NCI-H2196 (cell line): ENCODE measurements at regions not wholly inside any gene's neighbourhood (a gene's known extent, or its start where the extent isn't known, plus 50 kb on each side); places are given as distances from the start of the nearest gene placed in this dataset.

Experiments used
- DNase-seq: peaks from one replicate; lab custom pipeline; 2025; ENCODE audit not compliant: unreplicated experiment; lab: John Stamatoyannopoulos, UW

DNA sequence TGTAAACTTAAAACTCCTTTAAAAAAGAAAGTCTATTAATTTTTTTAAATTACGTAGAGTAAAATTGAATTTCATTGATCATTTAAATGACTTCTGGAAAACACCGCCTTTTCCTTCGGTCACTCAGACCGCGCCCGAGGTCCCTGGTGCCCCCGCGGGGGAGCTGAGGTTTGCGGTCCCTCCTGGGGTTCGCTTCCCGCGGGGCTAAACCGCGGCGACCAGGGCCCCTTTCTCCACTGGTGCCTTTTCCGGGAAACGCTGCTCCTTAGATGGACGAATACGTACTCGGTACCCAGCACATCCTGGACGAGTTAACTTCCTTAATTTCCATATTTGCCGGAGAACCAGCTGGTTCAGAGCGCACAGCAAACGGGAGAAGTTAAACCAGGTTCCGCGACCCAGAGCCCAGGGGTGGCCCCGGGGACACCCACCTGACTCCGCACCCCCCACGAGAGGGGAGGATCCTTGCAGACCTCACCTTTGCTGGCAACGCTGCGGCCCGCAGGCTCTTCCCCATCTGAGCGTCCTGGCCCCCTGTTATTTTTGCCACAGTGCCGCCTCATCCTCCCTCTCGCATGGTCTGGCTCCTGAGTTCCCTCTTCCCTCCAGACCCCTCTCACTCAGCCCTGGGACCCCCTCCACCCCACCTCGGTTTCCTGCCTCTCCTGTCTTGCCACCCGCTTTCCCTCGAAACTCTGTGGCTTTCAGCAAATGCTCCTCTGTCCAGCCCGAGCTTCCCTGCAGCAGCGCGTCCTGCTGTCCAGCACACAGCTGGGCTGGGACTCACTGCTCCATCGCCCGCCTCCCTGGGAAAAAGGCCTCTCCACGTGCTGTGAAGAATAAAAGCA, 420.0 kb upstream of the MYT1L start:
- DNase-seq, result no peak

GRCh38 chr2:2749206-2749598, 418.1 kb upstream of the MYT1L start:
- no peak for DNase-seq

DNA sequence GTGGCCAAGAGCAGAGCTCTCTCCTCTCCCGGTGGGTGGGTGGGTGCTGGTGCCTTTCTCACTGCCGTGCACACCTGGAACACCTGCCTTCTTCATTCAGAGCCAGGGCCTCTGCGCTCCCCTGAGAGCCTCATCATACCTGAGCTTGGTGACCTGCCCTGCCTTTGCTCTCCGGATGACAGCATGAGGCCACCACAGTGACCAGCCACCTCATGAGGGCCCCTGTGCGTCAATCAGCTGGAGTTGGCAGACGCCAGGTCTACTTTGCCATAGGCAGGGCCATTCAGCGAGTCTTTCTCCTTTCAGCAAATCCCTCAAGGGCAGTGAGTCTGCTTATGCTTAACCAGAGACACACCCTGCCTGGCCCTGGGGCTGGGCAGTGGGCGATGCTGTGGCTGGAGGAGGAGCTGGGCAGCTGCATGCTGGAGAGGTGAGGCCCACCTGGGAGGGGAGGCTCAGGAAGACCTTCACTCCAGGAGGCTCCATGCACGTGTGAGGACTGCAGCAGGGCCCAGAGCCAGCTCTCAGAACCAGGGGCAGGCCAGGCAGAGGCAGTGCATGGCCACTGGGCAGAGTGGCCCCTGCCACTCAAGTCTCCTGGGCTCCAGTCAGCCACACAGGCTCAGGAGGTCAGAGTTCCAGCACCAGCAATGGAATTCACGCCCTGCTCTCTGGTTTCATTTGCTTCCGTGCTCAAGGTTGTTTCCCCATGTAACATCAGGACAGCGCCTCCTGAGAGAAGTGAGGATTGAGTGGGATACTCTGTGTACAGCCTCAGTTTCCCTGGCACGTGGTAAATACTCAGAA, 417.5 kb upstream of the MYT1L start:
- DNase-seq, result no peak

DNA sequence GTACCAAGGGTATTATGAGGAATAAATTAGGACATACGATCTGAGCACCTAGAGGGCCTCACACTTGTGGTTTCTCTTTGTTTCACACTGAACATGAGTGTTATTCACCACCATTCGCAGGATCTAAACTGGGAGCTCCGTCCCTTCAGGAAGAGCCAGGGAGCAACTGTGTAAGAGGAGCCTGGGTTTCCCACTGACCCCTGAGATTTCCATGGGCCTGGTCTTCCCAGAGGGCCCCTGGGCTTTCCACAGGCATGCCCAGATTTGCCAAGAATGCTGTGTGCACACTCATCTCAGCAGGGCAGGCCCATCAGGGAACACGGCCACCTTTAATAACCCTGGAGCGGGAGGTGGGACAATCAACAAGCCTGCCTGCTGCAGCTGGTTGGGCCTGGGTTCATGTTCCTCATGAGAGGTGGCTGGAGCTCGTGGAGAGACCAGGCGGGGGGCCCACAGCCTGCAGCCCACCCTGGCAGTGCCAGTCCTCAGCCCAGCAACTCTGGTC, 416.8 kb upstream of the MYT1L start:
- DNase-seq, result no peak

DNA sequence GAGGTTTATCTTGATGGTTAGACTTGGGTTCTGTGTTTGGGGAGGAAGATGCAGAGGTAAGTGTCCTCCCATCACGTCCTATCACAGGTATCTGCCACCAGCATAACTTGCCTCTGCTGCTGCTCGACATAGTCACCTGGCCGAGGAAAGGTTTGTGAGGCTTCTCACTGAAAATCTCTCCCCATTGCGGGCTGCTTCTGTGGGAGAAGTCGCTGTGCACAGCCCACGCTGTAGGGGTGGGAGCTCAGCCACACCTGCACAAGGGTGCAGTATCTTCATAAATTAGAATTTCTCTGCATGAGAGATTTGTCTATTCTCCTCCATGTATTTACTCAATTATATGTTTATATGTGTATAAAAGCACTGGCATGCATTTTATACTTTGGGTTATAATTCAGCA, 415.7 kb upstream of the MYT1L start:
- no peak for DNase-seq

- DNase-seq, result no peak
Observed at GRCh38 chr2:2744958-2745715, 414.1 kb upstream of the MYT1L start.

DNA sequence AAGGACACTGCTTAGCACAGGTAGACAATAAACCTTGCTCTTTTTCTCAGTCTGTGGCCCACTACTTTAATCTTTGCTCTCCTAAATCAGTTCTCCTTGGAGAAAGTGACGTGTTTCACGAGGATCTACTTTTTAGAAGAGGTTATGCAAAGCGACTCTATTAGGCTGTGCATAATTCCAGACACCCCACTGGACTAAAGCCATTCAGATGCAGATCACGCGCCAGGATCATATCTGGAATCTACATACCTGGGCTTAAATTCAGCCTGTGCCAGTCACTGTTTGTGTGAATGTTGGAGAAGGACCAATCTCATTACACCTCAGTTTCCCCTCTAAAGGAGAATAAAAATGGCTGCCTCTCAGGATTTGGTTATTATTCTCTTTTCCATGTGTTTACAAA, 413.0 kb upstream of the MYT1L start:
- DNase-seq, result no peak

- DNase-seq, result peak; percentile 81
Observed at GRCh38 chr2:2743164-2743571, 412.1 kb upstream of the MYT1L start.

DNA sequence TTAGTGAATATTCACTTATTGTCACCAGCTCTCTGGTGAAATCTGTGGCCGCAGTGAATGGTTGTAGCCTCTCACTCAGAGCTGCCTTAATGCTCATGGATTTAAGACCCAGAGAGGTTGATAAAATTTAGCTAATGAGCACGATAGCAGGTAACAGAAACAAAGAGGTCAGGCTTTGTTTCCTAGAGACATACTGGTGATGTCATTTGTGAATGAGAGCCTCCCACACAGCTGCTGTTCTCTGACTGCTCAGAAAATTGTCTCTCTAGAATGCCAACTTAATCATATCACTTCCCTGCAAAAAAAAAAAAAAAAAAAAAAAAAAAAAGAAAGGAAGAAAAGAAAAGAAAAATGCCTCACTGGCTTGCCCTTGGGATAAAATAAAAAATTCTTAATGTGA, 411.7 kb upstream of the MYT1L start:
- DNase-seq, result peak; percentile 57

GRCh38 chr2:2740238-2740775, 409.2 kb upstream of the MYT1L start:
- DNase-seq, result no peak

GRCh38 chr2:2739231-2739795, 408.2 kb upstream of the MYT1L start:
- no peak for DNase-seq

DNA sequence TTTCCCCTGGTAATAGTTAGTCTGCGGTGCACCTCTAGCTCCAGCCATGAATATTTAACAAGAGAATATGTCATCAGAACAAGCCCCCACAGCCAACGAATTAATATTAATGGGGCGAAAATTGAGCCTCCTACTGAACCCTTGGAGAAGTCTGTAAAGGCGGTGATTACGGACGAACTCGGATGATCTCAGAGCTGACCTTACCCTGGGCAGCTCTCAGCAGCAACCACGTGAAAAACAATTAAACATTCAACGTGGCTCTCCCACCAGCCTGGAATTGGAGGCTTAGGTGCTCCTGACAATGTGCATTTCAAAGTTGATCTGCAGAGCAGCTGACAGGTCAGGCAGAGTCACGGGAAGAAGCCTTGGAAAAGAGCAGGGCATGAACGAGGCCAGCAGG, 407.6 kb upstream of the MYT1L start:
- no peak for DNase-seq

- DNase-seq, result no peak
Observed at GRCh38 chr2:2738276-2738675, 407.2 kb upstream of the MYT1L start.

DNA sequence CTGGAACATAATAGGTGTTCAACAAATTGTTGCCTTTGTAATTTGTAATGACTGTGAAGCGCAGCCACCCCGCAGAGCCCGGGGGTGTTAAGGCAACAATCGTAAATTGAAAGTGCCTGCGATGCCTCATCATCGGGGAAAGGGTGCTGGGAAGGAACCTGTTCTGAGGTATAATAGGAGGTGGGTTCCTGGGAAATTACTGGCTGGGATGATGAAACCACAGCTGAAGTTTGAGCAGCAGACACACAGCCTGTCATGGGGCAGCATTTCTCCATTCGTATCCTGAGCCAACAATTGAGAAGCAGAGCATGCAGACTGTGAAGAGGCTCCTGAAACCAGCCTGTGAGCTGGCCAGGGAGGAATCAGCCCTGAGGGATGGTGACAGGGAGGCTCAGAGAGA, 404.0 kb upstream of the MYT1L start:
- DNase-seq, result no peak

DNA sequence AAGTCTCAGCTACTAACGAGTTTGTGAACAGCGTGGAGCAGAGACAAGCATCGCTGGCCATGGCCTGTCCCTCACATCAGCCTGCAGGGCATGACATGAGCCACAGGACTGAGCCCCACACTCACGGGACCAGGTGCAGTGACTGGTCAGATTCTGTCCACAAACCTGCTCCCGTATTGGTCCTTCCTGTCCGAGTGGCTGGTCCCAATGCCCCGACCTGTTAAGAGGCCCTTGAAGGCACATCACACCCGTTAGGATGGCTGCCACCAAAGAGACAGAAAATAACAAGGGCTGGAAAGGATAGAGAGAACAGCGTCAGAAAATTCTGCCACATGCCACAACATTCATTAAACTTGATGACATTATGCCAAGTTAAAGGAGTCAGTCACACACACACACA, 403.2 kb upstream of the MYT1L start:
- no peak for DNase-seq

- DNase-seq, result no peak
Observed at GRCh38 chr2:2733818-2734217, 402.7 kb upstream of the MYT1L start.

DNA sequence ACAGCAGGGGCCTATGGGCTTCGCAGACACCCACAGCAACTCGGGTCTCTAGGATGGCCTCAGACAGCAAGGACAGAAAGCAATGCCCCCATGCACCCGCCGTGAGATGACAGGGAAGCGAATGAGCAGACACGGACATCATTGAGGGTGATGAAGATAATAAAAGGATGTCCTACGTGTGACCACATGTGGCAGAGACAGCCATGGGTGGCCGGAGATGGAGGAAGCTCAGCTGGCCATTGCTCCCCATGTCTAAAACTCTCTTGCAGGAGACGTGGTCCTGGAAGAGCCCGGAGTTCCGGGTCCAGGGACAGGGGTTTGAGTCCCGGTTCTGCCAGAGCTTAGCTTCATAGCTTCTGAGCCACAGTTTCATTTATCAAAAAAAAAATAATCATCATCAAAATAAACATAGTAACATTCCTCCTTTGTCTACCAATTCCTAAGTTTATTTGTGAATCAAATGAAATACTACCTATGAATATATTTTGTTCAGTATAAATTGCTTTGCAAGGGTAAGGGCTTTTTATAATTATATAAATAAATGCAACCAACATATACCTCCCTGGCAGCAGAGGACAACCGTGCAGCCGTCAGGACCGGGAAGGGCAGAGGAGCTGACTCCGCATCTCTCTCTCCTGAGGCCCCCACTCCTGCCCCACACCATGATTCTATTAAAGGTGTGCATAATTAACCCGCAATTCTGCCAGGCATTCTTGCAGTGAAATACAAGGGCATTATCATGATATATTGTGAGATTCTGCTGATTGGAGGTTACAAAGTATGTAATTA, 401.4 kb upstream of the MYT1L start:
- DNase-seq, result no peak

GRCh38 chr2:2731816-2732284, 400.8 kb upstream of the MYT1L start:
- DNase-seq, result no peak

DNA sequence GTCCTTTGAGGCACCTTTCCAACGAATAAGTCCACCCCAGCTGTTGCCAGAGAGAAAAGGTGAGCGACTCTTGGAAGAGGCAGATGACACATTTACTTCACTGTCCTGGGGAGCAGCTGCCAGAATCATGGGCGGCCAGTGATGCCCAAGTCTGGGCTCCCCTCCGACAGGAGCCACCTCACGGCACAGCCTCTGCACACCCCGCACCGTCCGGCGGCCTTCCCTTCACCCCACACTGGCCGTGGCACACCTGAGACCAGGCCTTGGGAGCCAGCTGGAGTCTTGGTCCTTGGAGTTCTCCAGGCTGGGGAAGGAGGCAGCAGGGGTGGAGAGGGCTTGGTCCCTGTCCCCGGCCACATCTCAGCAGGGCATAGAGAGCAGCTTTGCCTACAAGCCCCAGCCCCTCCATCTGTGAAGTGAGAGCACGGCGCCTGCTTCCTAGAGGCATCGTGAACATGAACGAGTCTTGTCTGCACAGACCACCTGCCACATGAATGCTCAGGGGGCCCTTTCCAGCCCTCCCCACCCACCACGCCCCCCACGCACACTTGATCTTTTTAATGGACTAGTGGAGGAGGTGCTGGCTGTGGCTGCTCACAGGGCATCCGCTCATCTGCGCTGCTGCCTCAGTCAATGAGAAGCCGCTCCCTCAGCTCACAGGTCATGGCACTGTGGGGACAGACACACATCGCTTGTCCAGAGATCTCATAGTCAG, 400.2 kb upstream of the MYT1L start:
- no peak for DNase-seq
